MG63 (cell line): ENCODE measurements at regions not wholly inside any gene's neighbourhood (a gene's known extent, or its start where the extent isn't known, plus 50 kb on each side); places are given as distances from the start of the nearest gene placed in this dataset.

Experiments
- DNase-seq: peaks from one replicate; pipeline ENCODE4 v3.0.0-alpha.2; 2020
- H3K27me3 ChIP-seq: fragments of 250-450 bp; sonication (Bioruptor Pico); 2 replicates; pipeline ENCODE4 v1.5.1; 2020; ENCODE audit warnings: mild to moderate bottlenecking, moderate library complexity
- H3K36me3 ChIP-seq: fragments of 250-450 bp; sonication (Bioruptor Pico); 2 replicates; pipeline ENCODE4 v1.5.1; 2020; ENCODE audit warnings: mild to moderate bottlenecking, moderate library complexity
- H3K4me3 ChIP-seq: fragments of 250-450 bp; sonication (Bioruptor Pico); 2 replicates; pipeline ENCODE4 v1.5.1; 2020; ENCODE audit warnings: mild to moderate bottlenecking, moderate library complexity
- H3K9me3 ChIP-seq: fragments of 250-450 bp; sonication (Bioruptor Pico); 2 replicates; pipeline ENCODE4 v1.5.1; 2020; ENCODE audit warnings: mild to moderate bottlenecking, moderate library complexity

- H3K36me3 ChIP-seq, result no peaks in the 10 kb centered on the region
- no peak overlapping the region for H3K4me3 ChIP-seq
- no peaks in the 10 kb centered on the region for H3K27me3 ChIP-seq
- no peaks in the 10 kb centered on the region for H3K9me3 ChIP-seq
- DNase-seq, result peak; percentile 14
These were observed 208.9 kb upstream of the C1orf174 start for GRCh38 chr1:4108758-4109627.

GRCh38 chr1:4109628-4109940 lies 209.5 kb upstream of the C1orf174 start:
- Histone ChIP-seq H3K27me3 (no peaks in the 10 kb centered on the region), H3K4me3 (no peak overlapping the region), H3K9me3 (no peaks in the 10 kb centered on the region), H3K36me3 (no peaks in the 10 kb centered on the region)
- no peak for DNase-seq

- no peaks in the 10 kb centered on the region for H3K27me3 ChIP-seq
- DNase-seq, result no peak
- no peaks in the 10 kb centered on the region for H3K36me3 ChIP-seq
- H3K4me3 ChIP-seq, result no peak overlapping the region
- H3K9me3 ChIP-seq, result no peaks in the 10 kb centered on the region
These were observed 210.8 kb upstream of the C1orf174 start for GRCh38 chr1:4110888-4111287.

- Histone ChIP-seq H3K4me3 (no peak overlapping the region), H3K9me3 (no peaks in the 10 kb centered on the region), H3K27me3 (no peaks in the 10 kb centered on the region), H3K36me3 (no peaks in the 10 kb centered on the region)
- DNase-seq, result no peak
These were observed 213.8 kb upstream of the C1orf174 start for GRCh38 chr1:4113897-4114296.

- no peak for DNase-seq
- H3K9me3 ChIP-seq, result no peaks in the 10 kb centered on the region
- H3K27me3 ChIP-seq, result no peaks in the 10 kb centered on the region
- H3K36me3 ChIP-seq, result no peaks in the 10 kb centered on the region
- no peak overlapping the region for H3K4me3 ChIP-seq
These were observed 215.3 kb upstream of the C1orf174 start for GRCh38 chr1:4115191-4115900.

- no peak overlapping the region for H3K4me3 ChIP-seq
These were observed 217.1 kb upstream of the C1orf174 start for GRCh38 chr1:4117196-4117595.

GRCh38 chr1:4118746-4119515 lies 218.9 kb upstream of the C1orf174 start:
- H3K27me3 ChIP-seq, result no peaks in the 10 kb centered on the region
- DNase-seq, result no peak
- no peaks in the 10 kb centered on the region for H3K9me3 ChIP-seq
- no peak overlapping the region for H3K4me3 ChIP-seq
- no peaks in the 10 kb centered on the region for H3K36me3 ChIP-seq

More at GRCh38 chr1:4117196-4117595, 217.1 kb upstream of the C1orf174 start:
- Histone ChIP-seq H3K9me3 (no peaks in the 10 kb centered on the region), H3K36me3 (no peaks in the 10 kb centered on the region), H3K27me3 (no peaks in the 10 kb centered on the region)
- DNase-seq, result no peak

GRCh38 chr1:4119516-4120220 lies 219.6 kb upstream of the C1orf174 start:
- H3K36me3 ChIP-seq, result no peaks in the 10 kb centered on the region
- H3K27me3 ChIP-seq, result no peaks in the 10 kb centered on the region
- DNase-seq, result no peak
- no peaks in the 10 kb centered on the region for H3K9me3 ChIP-seq
- no peak overlapping the region for H3K4me3 ChIP-seq

- H3K36me3 ChIP-seq, result no peaks in the 10 kb centered on the region
- no peak overlapping the region for H3K4me3 ChIP-seq
- no peaks in the 10 kb centered on the region for H3K9me3 ChIP-seq
- no peaks in the 10 kb centered on the region for H3K27me3 ChIP-seq
- DNase-seq, result no peak
These were observed 220.7 kb upstream of the C1orf174 start for GRCh38 chr1:4120557-4121292.

- H3K4me3 ChIP-seq, result no peak overlapping the region
- no peaks in the 10 kb centered on the region for H3K27me3 ChIP-seq
- H3K9me3 ChIP-seq, result no peaks in the 10 kb centered on the region
- no peak for DNase-seq
- no peaks in the 10 kb centered on the region for H3K36me3 ChIP-seq
These were observed 221.2 kb upstream of the C1orf174 start for GRCh38 chr1:4121293-4121684.

- H3K36me3 ChIP-seq, result no peaks in the 10 kb centered on the region
- no peaks in the 10 kb centered on the region for H3K9me3 ChIP-seq
- no peaks in the 10 kb centered on the region for H3K27me3 ChIP-seq
- no peak overlapping the region for H3K4me3 ChIP-seq
- DNase-seq, result no peak
These were observed 221.9 kb upstream of the C1orf174 start for GRCh38 chr1:4121834-4122512.

- no peak for DNase-seq
- Histone ChIP-seq H3K36me3 (no peaks in the 10 kb centered on the region), H3K4me3 (no peak overlapping the region), H3K9me3 (no peaks in the 10 kb centered on the region), H3K27me3 (no peaks in the 10 kb centered on the region)
These were observed 222.6 kb upstream of the C1orf174 start for GRCh38 chr1:4122513-4123160.

- H3K4me3 ChIP-seq, result no peak overlapping the region
- DNase-seq, result no peak
- H3K9me3 ChIP-seq, result no peaks in the 10 kb centered on the region
- no peaks in the 10 kb centered on the region for H3K36me3 ChIP-seq
- no peaks in the 10 kb centered on the region for H3K27me3 ChIP-seq
These were observed 224.6 kb upstream of the C1orf174 start for GRCh38 chr1:4124631-4125145.

- no peak overlapping the region for H3K4me3 ChIP-seq
- no peaks in the 10 kb centered on the region for H3K9me3 ChIP-seq
- no peaks in the 10 kb centered on the region for H3K36me3 ChIP-seq
- no peaks in the 10 kb centered on the region for H3K27me3 ChIP-seq
- no peak for DNase-seq
These were observed 226.2 kb upstream of the C1orf174 start for GRCh38 chr1:4126251-4126650.
